ENCODE measurements at regions not wholly inside any gene's neighbourhood (a gene's known extent, or its start where the extent isn't known, plus 50 kb on each side); places are given as distances from the start of the nearest gene placed in this dataset.

- TF ChIP-seq CTCF (IDR thresholded peaks at IDR 0.05; ENCODE audit: low read depth, low read length, missing input control) (no peak), REST (IDR thresholded peaks at IDR 0.05) (no peak), RXRA (IDR thresholded peaks at IDR 0.05) (no peak), JUND (IDR thresholded peaks at IDR 0.05) (no peak), GABPA (IDR thresholded peaks at IDR 0.05 in 1 of 2, conservative IDR thresholded peaks at IDR 0.05 in 1 of 2) (no peak), YY1 (IDR thresholded peaks at IDR 0.05) (no peak), FOXA2 (IDR thresholded peaks at IDR 0.05) (no peak)
Measured at GRCh38 chr14:86237733-86238132, 707.8 kb downstream of the FLRT2 start (continued).

- Histone ChIP-seq H3K36me3 (ENCODE audit: control insufficient read depth in 4 of 4, insufficient read depth in 3 of 4, low read depth in 1 of 4, low read length in 3 of 4) (no peaks in the 10 kb centered on the region), H3K27ac (ENCODE audit: low read depth in 1 of 2, low read length in 2 of 2) (no peak overlapping the region), H3K9me3 (ENCODE audit: control insufficient read depth in 4 of 4, low read length in 3 of 4) (no peaks in the 10 kb centered on the region), H3K9ac (ENCODE audit: low read depth in 1 of 2, low read length in 2 of 2) (no peak overlapping the region), H3K4me3 (ENCODE audit: low read depth in 1 of 3, low read length in 3 of 3) (no peak overlapping the region), H3K4me1 (ENCODE audit: control insufficient read depth in 4 of 4, insufficient read depth in 4 of 4, low read length in 3 of 4) (no peaks in the 10 kb centered on the region), H3K27me3 (ENCODE audit: control insufficient read depth in 4 of 4, insufficient read depth in 4 of 4, low read length in 3 of 4) (peaks cover 0 to 2% (median 0%) of the 10 kb centered on the region in 4 donors)
- no peak for DNase-seq (ENCODE audit: low spot score)
- TF ChIP-seq GABPA (IDR thresholded peaks at IDR 0.05 in 1 of 2, conservative IDR thresholded peaks at IDR 0.05 in 1 of 2) (no peak), CTCF (IDR thresholded peaks at IDR 0.05; ENCODE audit: low read depth, low read length, missing input control) (no peak)
- 43% methylated on average over 3 of the region's 3 CpGs for WGBS
Measured at GRCh38 chr14:86221755-86222154, 691.8 kb downstream of the FLRT2 start.

GRCh38 chr14:86221000-86221399 is 691.1 kb downstream of the FLRT2 start:
- Histone ChIP-seq H3K4me1 (ENCODE audit: control insufficient read depth in 4 of 4, insufficient read depth in 4 of 4, low read length in 3 of 4) (no peaks in the 10 kb centered on the region), H3K9ac (ENCODE audit: low read depth in 1 of 2, low read length in 2 of 2) (no peak overlapping the region), H3K27me3 (ENCODE audit: control insufficient read depth in 4 of 4, insufficient read depth in 4 of 4, low read length in 3 of 4) (peaks cover 0 to 2% (median 0%) of the 10 kb centered on the region in 4 donors), H3K27ac (ENCODE audit: low read depth in 1 of 2, low read length in 2 of 2) (no peak overlapping the region), H3K4me3 (ENCODE audit: low read depth in 1 of 3, low read length in 3 of 3) (no peak overlapping the region), H3K9me3 (ENCODE audit: control insufficient read depth in 4 of 4, low read length in 3 of 4) (no peaks in the 10 kb centered on the region), H3K36me3 (ENCODE audit: control insufficient read depth in 4 of 4, insufficient read depth in 3 of 4, low read depth in 1 of 4, low read length in 3 of 4) (no peaks in the 10 kb centered on the region)
- TF ChIP-seq ATF3 (IDR thresholded peaks at IDR 0.05) (no peak), SP1 (IDR thresholded peaks at IDR 0.05) (no peak), HNF4G (IDR thresholded peaks at IDR 0.05) (no peak), ZBTB33 (IDR thresholded peaks at IDR 0.05) (no peak), JUND (IDR thresholded peaks at IDR 0.05) (no peak), TAF1 (conservative IDR thresholded peaks at IDR 0.05) (no peak), FOXA1 (IDR thresholded peaks at IDR 0.05) (no peak), HNF4A (conservative IDR thresholded peaks at IDR 0.05) (no peak), RXRA (IDR thresholded peaks at IDR 0.05) (no peak), MAX (IDR thresholded peaks at IDR 0.05) (no peak)
- DNase-seq (ENCODE audit: low spot score) = no peak
- 51% methylated on average over 3 of the region's 3 CpGs for WGBS
